NCI-H2171 (cell line): ENCODE measurements at regions not wholly inside any gene's neighbourhood (a gene's known extent, or its start where the extent isn't known, plus 50 kb on each side); places are given as distances from the start of the nearest gene placed in this dataset.
"Not testable (repeated sequence)": the region's sequence is repeated elsewhere in the genome, so short reads cannot be mapped to it uniquely, and the experiment has no call there.

Source experiments
- DNase-seq: peaks from one replicate; lab custom pipeline; 2025; lab: John Stamatoyannopoulos, UW

- no peak for DNase-seq
Observed at GRCh38 chr1:5686925-5687706, 305.1 kb downstream of the NPHP4 start.

GRCh38 chr1:5686195-5686594 is 306.0 kb downstream of the NPHP4 start:
- DNase-seq, result no peak

GRCh38 chr1:5685446-5686040 is 306.7 kb downstream of the NPHP4 start:
- DNase-seq, result no peak

- no peak for DNase-seq
Observed at GRCh38 chr1:5684791-5685190, 307.4 kb downstream of the NPHP4 start.

- no peak for DNase-seq
Observed at GRCh38 chr1:5683446-5683845, 308.8 kb downstream of the NPHP4 start.

- no peak for DNase-seq
Observed at GRCh38 chr1:5682626-5683225, 309.5 kb downstream of the NPHP4 start.

GRCh38 chr1:5681654-5682053 is 310.6 kb downstream of the NPHP4 start:
- no peak for DNase-seq

- no peak for DNase-seq
Observed at GRCh38 chr1:5680600-5680999, 311.6 kb downstream of the NPHP4 start.

GRCh38 chr1:5678759-5679158 is 313.5 kb downstream of the NPHP4 start:
- no peak for DNase-seq

GRCh38 chr1:5672355-5672754 is 319.9 kb downstream of the NPHP4 start:
- DNase-seq, result not testable (repeated sequence)

- no peak for DNase-seq
Observed at GRCh38 chr1:5670590-5671350, 321.5 kb downstream of the NPHP4 start.

GRCh38 chr1:5667513-5668325 is 324.5 kb downstream of the NPHP4 start:
- peak; percentile 37 for DNase-seq

GRCh38 chr1:5664906-5665875 is 327.0 kb downstream of the NPHP4 start:
- DNase-seq, result no peak

GRCh38 chr1:5664081-5664768 is 328.0 kb downstream of the NPHP4 start:
- DNase-seq, result no peak

GRCh38 chr1:5662744-5663126 is 329.5 kb downstream of the NPHP4 start:
- DNase-seq, result no peak

- DNase-seq, result no peak
Observed at GRCh38 chr1:5662086-5662743, 330.0 kb downstream of the NPHP4 start.

- DNase-seq, result no peak
Observed at GRCh38 chr1:5661196-5662085, 330.8 kb downstream of the NPHP4 start.
